Neural cell (in vitro differentiated cells): ENCODE measurements at regions not wholly inside any gene's neighbourhood (a gene's known extent, or its start where the extent isn't known, plus 50 kb on each side); places are given as distances from the start of the nearest gene placed in this dataset.

Experiments
- H2AFZ ChIP-seq: fragments of 200-600, 300-800 bp; sonication (generic), shearing (Covaris generic); 2 replicates; pipeline ENCODE4 v1.6.0; 2014; ENCODE audit warnings: low read depth, mild to moderate bottlenecking, antibody characterized with exemption, low read length, moderate library complexity
- H3F3A ChIP-seq: fragments of 200-600 bp; shearing (Covaris generic); 2 replicates; pipeline ENCODE4 v1.6.1; 2016; ENCODE audit warnings: mild to moderate bottlenecking, moderate library complexity, mixed read lengths, antibody characterized with exemption, low read length; ENCODE audit not compliant: insufficient read depth, poor library complexity, severe bottlenecking
- H3K27ac ChIP-seq: fragments of 200-600, 300-800 bp; sonication (generic), shearing (Covaris generic); 2 replicates; pipeline ENCODE4 v1.5.1; 2014; ENCODE audit warnings: mild to moderate bottlenecking, low read length, moderate library complexity
- H3K27me3 ChIP-seq: fragments of 300-800, 200-600 bp; sonication (generic), shearing (Covaris generic); 2 replicates; pipeline ENCODE4 v1.6.0; 2014; ENCODE audit warnings: mild to moderate bottlenecking, low read depth, low read length, moderate library complexity; ENCODE audit not compliant: insufficient read depth
- H3K36me3 ChIP-seq: fragments of 300-800, 200-600 bp; sonication (generic), shearing (Covaris generic); 2 replicates; pipeline ENCODE4 v1.5.1; 2014; ENCODE audit warnings: mild to moderate bottlenecking, antibody characterized with exemption, low read length, moderate library complexity; ENCODE audit not compliant: insufficient read depth
- H3K4me2 ChIP-seq: fragments of 300-800, 200-600 bp; sonication (generic), shearing (Covaris generic); 2 replicates; pipeline ENCODE4 v1.6.0; 2014; ENCODE audit warnings: mild to moderate bottlenecking, low read length
- H3K4me3 ChIP-seq: fragments of 300-800, 200-600 bp; sonication (generic), shearing (Covaris generic); 2 replicates; pipeline ENCODE4 v1.5.1; 2014; ENCODE audit warnings: mild to moderate bottlenecking, low read length, moderate library complexity
- H3K79me2 ChIP-seq: fragments of 200-600 bp; shearing (Covaris generic); replicated peaks from 2 replicates; pipeline ENCODE4 v1.6.0; 2014; ENCODE audit warnings: mild to moderate bottlenecking, low read length, moderate library complexity; ENCODE audit not compliant: insufficient read depth
- H3K9ac ChIP-seq: fragments of 300-800, 200-600 bp; sonication (generic), shearing (Covaris generic); 2 replicates; pipeline ENCODE4 v1.6.1; 2016; ENCODE audit warnings: mild to moderate bottlenecking, low read length, mixed read lengths
- H3K9me2 ChIP-seq: fragments of 200-600 bp; shearing (Covaris generic); 2 replicates; pipeline ENCODE4 v1.6.1; 2016; ENCODE audit warnings: mild to moderate bottlenecking, low read length, mixed read lengths; ENCODE audit not compliant: insufficient read depth
- H3K9me3 ChIP-seq: fragments of 200-600, 300-800 bp; sonication (generic), shearing (Covaris generic); 2 replicates; pipeline ENCODE4 v1.6.1; 2016; ENCODE audit warnings: mild to moderate bottlenecking, mixed run types, low read length, moderate library complexity, mixed read lengths
- H4K20me1 ChIP-seq: fragments of 200-600 bp; shearing (Covaris generic); 2 replicates; pipeline ENCODE4 v1.6.1; 2016; ENCODE audit warnings: mild to moderate bottlenecking, mixed run types; ENCODE audit not compliant: insufficient read depth
- CTCF ChIP-seq: fragments of 450-650 bp; IDR thresholded peaks from 2 replicates; pipeline ENCODE4 v1.5.1; 2014; ENCODE audit warnings: antibody characterized with exemption, mild to moderate bottlenecking, moderate library complexity; ENCODE audit not compliant: poor library complexity, severe bottlenecking
- EP300 ChIP-seq: fragments of 450-650 bp; conservative IDR thresholded peaks from 2 replicates; pipeline ENCODE4 v1.6.1; 2014; ENCODE audit warnings: antibody characterized with exemption, mild to moderate bottlenecking, moderate library complexity; ENCODE audit not compliant: poor library complexity, severe bottlenecking
- EZH2 ChIP-seq: fragments of 200-600, 300-800 bp; shearing (Covaris generic), sonication (generic); IDR thresholded peaks from 2 replicates; pipeline ENCODE4 v1.6.1; 2014; ENCODE audit warnings: antibody characterized with exemption, low read length, borderline replicate concordance, mild to moderate bottlenecking; ENCODE audit not compliant: insufficient read depth, poor library complexity, severe bottlenecking
- MXI1 ChIP-seq: fragments of 450-650 bp; conservative IDR thresholded peaks from 2 replicates; pipeline ENCODE4 v1.6.1; 2014; ENCODE audit warnings: antibody characterized with exemption, mild to moderate bottlenecking; ENCODE audit not compliant: poor library complexity, severe bottlenecking
- POLR2AphosphoS5 ChIP-seq: IDR thresholded peaks from 2 replicates; pipeline ENCODE4 v1.6.1; 2012
- RAD21 ChIP-seq: fragments of 450-650 bp; conservative IDR thresholded peaks from 2 replicates; pipeline ENCODE4 v1.6.1; 2014; ENCODE audit warnings: antibody characterized with exemption, mild to moderate bottlenecking, moderate library complexity
- SMC3 ChIP-seq: fragments of 450-650 bp; conservative IDR thresholded peaks from 2 replicates; pipeline ENCODE4 v1.6.1; 2014; ENCODE audit warnings: antibody characterized with exemption, mild to moderate bottlenecking, moderate library complexity; ENCODE audit not compliant: poor library complexity
- TAF1 ChIP-seq: IDR thresholded peaks from 2 replicates; pipeline ENCODE4 v1.6.1; 2012; ENCODE audit warnings: low read depth
- TF ChIP-seq, protein P1 (sequence below): IDR thresholded peaks from 2 replicates; pipeline ENCODE4 v1.6.1; 2012; ENCODE audit warnings: borderline replicate concordance

GRCh38 chr18:73733806-73734314 is 413.8 kb downstream of the FBXO15 start:
- H3K4me2 ChIP-seq = no peak overlapping the region
- no peaks in the 10 kb centered on the region for H3F3A ChIP-seq
- H3K27me3 ChIP-seq = no peaks in the 10 kb centered on the region
- no peaks in the 10 kb centered on the region for H4K20me1 ChIP-seq
- no peaks in the 10 kb centered on the region for H3K9me2 ChIP-seq
- H3K4me3 ChIP-seq = no peak overlapping the region
- no peak overlapping the region for H3K9ac ChIP-seq
- no peaks in the 10 kb centered on the region for H3K36me3 ChIP-seq
- H3K79me2 ChIP-seq = no peaks in the 10 kb centered on the region
- no peak overlapping the region for H2AFZ ChIP-seq
- H3K9me3 ChIP-seq = peaks cover 4% of the 10 kb centered on the region
- TF ChIP-seq TAF1 (no peak), POLR2AphosphoS5 (no peak), SMC3 (no peak), EP300 (no peak)
- no peak overlapping the region for H3K27ac ChIP-seq

DNA sequence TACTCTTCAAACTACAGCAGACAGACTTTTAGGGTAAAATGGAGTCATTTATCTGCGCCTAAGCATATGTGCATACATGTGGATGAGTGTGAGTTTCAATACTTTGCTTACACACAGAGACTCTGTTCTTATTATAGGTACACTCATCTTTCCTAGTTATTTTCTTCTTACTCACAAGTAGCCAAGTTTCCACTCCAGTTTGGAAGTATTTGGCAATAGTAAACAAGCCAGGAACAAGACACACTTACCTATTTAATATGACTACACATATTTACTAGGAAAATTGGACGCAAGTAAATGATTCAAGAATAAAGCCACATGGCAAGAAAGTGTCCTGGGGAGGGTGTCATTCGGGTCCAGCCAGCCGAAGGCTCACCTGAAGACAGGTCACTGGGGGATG is 414.3 kb downstream of the FBXO15 start:
- Histone ChIP-seq H3K27me3 (no peaks in the 10 kb centered on the region), H3K27ac (no peak overlapping the region), H3K79me2 (no peaks in the 10 kb centered on the region), H3F3A (no peaks in the 10 kb centered on the region), H3K9me3 (peaks cover 4% of the 10 kb centered on the region), H3K36me3 (no peaks in the 10 kb centered on the region), H3K9me2 (no peaks in the 10 kb centered on the region), H3K9ac (no peak overlapping the region), H3K4me2 (no peak overlapping the region), H2AFZ (no peak overlapping the region), H4K20me1 (no peaks in the 10 kb centered on the region), H3K4me3 (no peak overlapping the region)
- TF ChIP-seq CTCF = no peak
- TF ChIP-seq, protein P1, sequence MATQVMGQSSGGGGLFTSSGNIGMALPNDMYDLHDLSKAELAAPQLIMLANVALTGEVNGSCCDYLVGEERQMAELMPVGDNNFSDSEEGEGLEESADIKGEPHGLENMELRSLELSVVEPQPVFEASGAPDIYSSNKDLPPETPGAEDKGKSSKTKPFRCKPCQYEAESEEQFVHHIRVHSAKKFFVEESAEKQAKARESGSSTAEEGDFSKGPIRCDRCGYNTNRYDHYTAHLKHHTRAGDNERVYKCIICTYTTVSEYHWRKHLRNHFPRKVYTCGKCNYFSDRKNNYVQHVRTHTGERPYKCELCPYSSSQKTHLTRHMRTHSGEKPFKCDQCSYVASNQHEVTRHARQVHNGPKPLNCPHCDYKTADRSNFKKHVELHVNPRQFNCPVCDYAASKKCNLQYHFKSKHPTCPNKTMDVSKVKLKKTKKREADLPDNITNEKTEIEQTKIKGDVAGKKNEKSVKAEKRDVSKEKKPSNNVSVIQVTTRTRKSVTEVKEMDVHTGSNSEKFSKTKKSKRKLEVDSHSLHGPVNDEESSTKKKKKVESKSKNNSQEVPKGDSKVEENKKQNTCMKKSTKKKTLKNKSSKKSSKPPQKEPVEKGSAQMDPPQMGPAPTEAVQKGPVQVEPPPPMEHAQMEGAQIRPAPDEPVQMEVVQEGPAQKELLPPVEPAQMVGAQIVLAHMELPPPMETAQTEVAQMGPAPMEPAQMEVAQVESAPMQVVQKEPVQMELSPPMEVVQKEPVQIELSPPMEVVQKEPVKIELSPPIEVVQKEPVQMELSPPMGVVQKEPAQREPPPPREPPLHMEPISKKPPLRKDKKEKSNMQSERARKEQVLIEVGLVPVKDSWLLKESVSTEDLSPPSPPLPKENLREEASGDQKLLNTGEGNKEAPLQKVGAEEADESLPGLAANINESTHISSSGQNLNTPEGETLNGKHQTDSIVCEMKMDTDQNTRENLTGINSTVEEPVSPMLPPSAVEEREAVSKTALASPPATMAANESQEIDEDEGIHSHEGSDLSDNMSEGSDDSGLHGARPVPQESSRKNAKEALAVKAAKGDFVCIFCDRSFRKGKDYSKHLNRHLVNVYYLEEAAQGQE = no peak
- TF ChIP-seq POLR2AphosphoS5 = no peak
- no peak for TF ChIP-seq TAF1
- no peak for TF ChIP-seq MXI1
- no peak for TF ChIP-seq SMC3
- TF ChIP-seq RAD21 = no peak
- no peak for TF ChIP-seq EP300
- no peak for TF ChIP-seq EZH2

DNA sequence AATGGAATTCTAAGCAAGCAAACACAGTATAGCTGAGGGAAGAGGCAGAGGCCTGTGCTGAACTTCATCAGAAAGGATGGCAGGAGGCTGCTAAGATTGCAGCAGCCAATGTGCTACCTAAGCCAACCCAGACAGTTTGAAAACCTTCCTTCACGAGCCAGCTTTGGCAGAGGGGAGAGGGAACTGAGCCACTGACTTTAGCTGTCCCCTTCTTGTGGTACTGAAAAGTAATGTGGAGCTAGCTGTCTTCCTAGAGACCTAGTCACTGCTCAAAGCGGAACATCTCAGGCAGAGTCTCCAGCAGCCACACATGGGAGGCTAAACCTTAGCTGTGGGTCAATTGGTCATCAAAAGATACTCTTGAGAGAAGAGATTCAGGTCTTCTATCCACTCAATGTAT is 419.0 kb downstream of the FBXO15 start:
- no peaks in the 10 kb centered on the region for H3K9me2 ChIP-seq
- H4K20me1 ChIP-seq = no peaks in the 10 kb centered on the region
- no peaks in the 10 kb centered on the region for H3K36me3 ChIP-seq
- TF ChIP-seq EP300 = no peak
- TF ChIP-seq RAD21 = no peak
- TF ChIP-seq CTCF = no peak
- TF ChIP-seq POLR2AphosphoS5 = no peak
- TF ChIP-seq, protein P1 = no peak
- TF ChIP-seq TAF1 = no peak
- no peaks in the 10 kb centered on the region for H3K27me3 ChIP-seq
- H3K79me2 ChIP-seq = no peaks in the 10 kb centered on the region
- no peak overlapping the region for H3K4me3 ChIP-seq
- no peak overlapping the region for H2AFZ ChIP-seq
- H3K27ac ChIP-seq = no peak overlapping the region
- H3K9me3 ChIP-seq = peaks cover 4% of the 10 kb centered on the region
- no peak overlapping the region for H3K9ac ChIP-seq
- H3F3A ChIP-seq = no peaks in the 10 kb centered on the region
- no peak overlapping the region for H3K4me2 ChIP-seq
